Activated T-cell treated with anti-CD3 and anti-CD28 coated beads for 1 hour (primary cell): ENCODE measurements at regions not wholly inside any gene's neighbourhood (a gene's known extent, or its start where the extent isn't known, plus 50 kb on each side); places are given as distances from the start of the nearest gene placed in this dataset.
"Not testable (repeated sequence)": the region's sequence is repeated elsewhere in the genome, so short reads cannot be mapped to it uniquely, and the experiment has no call there.

Experiments used
- DNase-seq: peaks from one replicate; pipeline ENCODE4 v3.0.0-alpha.2; 2020; ENCODE audit warnings: low read depth

GRCh38 chr7:101743241-101743994, 74.0 kb upstream of the CUX1 start:
- peak; percentile 54 for DNase-seq

GRCh38 chr7:101743995-101744360, 73.4 kb upstream of the CUX1 start:
- no peak for DNase-seq

DNA sequence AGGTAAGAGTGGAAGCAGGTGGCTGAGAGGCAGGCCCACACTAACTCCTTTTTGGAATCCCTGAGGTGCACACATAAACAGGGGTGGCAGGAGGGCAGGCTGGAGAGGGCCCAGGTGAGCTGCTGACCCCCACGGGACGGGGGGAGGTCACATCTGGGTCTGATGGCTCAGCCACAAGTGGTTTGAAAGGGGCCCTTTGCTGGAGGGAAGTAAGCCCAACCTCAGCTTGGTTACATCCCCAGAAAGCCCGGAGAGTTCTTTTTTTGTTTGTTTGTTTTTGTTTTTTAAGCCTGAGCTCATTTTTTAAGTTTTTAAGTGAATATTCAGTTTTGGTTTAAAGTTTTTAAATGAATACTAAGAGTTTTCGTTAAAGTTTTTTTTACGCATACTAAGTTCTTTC, 72.8 kb upstream of the CUX1 start:
- no peak for DNase-seq

DNA sequence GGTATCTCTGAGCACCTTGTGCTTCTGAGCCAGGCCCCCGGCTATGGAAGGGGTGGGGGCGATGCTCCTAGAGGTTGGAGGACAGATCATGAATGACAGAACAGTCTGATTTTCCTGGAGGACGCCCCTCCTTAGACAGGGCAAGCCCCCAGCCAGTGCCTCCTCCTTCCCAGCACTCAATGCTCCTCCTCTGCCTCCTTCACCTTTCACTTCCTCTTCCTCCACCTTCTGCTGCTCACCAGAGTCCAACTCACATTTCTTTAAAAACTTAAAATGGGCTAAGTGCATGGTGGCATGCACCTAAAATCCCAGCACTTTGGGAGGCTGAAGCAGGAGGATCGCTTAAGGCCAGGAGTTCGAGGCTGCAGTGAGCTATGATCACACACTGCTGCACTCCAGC, 71.1 kb upstream of the CUX1 start:
- no peak for DNase-seq

DNA sequence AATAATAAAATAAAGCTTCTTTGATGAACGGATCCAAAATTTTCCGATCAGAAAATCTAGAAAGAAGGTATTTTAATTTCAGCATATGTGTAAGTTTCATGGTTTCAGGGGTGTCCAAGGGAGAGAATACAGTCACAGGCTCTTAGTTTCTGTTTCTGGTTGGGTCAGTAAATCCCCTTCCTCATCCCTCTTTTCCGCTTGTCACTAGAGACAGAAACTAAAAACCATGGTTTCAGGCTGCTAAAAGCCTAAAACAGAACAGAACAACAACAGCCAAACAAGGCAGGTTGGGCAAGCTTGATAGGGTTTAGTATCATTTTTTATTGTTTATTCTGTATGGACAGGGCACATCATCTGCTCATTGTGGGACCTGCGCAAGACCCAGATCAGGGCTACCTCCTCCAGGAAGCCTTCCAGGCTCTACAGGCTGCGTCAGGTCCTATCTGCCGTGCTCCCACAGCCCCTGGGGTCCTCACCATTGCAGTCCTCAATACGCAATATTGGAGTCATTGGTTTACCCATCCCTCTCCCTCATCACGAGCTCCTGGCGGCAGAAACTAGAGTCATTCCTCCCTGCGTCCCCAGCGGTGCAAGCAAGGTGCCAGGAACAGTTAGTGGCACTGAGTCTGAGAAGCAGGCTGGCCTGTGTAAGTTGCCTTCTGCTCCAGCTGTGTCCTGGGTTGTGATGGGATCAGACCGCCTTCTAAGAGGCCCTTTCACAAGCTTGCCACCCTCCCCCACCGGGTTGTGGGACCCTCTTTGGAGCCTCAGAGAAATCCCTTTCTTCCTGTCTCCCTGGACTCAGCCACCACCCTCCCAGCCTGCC, 70.2 kb upstream of the CUX1 start:
- DNase-seq, result no peak

GRCh38 chr7:101747879-101748345, 69.5 kb upstream of the CUX1 start:
- no peak for DNase-seq

DNA sequence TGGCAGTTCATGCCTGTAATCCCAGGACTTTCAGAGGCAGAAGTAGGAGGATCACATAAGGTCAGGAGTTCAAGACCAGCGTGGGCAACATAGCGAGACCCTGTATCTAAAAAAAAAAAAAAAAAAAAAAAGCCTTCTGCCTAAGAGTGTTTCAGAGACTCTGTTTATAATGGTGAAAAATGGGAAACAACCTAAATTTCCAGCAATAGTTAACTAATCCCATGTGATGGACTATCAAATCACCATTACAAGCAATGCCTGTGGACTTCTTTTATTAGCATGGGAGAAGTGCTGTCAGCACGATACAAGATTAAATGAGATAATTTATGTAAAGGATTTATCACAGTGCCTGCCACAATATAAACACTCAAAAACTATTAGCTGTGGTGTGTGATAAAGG, 67.5 kb upstream of the CUX1 start:
- no peak for DNase-seq

- no peak for DNase-seq
These were observed 64.1 kb upstream of the CUX1 start for GRCh38 chr7:101753316-101753715.

DNA sequence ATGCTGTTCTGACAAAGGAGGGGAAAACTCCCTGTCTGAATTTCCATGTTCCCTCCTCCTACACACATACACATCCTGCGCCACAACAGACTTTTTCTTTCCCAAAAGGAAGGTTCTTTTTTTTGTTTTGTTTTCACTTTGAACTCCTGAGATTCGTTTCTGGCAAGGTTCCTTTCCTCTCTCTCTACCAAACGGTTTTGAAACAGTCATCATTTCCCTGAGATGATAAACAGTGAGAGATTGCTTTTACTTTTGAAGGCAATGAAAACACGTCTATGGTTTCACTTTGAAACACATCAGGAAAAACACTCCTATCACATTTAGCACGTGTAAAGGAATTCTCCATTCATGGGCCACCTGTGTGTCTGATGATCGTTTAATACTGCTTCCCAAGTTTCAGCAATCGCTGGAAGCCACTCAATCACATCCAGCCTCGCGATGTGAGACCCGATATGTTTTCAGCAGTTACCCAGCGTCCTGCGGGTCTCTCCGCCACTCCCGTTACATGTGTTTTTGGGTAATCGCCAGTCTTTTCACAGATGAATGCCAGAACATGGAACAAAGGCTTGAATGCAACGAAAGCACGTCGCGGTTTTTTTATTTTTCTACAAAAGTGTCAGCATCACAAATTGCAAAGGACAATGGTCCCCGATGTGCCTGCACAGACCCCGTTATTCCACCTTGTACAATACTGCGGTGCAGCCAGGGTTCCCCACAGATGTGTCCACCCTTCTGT, 62.8 kb upstream of the CUX1 start:
- DNase-seq, result no peak

DNA sequence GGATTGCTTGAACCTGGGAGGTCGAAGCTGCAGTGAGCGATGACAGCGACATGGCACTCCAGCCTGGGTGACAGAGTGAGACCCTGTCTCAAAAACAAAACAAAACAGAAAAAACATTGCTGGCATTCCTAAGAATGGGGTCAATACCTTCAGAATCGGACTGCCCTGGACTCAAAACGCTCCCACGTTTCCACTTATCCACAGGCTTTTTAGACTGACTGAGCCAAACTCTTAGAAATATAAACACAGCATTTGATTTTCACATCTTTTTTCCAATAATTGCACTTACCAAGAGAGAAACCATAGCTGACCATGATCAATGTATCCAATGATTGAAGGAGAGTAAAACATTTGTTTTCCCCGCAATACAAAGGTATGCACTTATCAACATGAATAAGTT, 59.5 kb upstream of the CUX1 start:
- DNase-seq, result no peak

DNA sequence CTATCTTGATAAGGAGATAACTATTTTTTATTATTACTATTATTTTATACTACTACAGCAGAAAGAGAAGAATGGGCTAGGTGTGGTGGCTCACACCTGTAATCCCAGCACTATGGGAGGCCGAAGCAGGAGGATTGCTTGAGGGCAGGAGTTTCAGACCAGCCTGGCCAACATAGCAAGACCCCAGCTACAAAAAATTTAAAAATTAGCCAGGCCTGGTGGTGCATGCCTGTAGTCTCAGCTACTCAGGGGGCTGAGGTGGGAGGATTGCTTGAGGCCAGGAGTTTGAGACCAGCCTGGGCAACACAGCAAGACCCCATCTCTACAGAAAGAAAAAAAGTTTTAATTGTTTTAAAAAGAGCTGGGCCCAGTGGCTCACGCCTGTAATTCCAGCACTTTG, 58.9 kb upstream of the CUX1 start:
- not testable (repeated sequence) for DNase-seq

DNA sequence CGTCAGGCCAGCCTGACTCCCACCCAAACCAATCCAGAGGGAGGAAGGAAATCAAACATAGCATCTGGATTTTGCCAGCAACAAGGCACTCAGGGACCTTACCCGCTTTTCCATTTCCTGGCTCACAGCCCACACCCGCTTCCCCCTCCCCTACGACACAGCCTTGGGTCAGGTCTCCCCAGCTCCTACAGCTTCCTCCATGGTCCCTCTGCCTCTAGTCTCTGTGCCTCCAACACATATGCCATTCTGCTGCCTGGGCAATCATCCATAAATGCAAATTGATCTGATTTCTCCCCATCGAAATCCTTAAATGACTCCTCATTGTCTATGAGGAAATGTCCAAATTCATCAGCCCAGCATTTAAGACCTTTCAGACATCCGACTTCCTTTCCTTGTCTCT, 53.2 kb upstream of the CUX1 start:
- no peak for DNase-seq

GRCh38 chr7:101767544-101767943, 49.9 kb upstream of the CUX1 start:
- DNase-seq, result no peak
